Lower leg skin (tissue), 4 donors: ENCODE measurements at regions not wholly inside any gene's neighbourhood (a gene's known extent, or its start where the extent isn't known, plus 50 kb on each side); places are given as distances from the start of the nearest gene placed in this dataset.

ENCODE experiments used
- DNase-seq, 2 donors: peaks; one replicate each; pipeline ENCODE4 v3.0.0-alpha.2; 2019; ENCODE audit warnings: low spot score in 2 of 2
- H3K4me3 ChIP-seq: fragments of 200-600 bp; sonication (generic); 2 replicates; pipeline ENCODE4 v1.5.1; 2017; ENCODE audit warnings: mild to moderate bottlenecking, low read depth; ENCODE audit not compliant: poor library complexity, severe bottlenecking
- POLR2A ChIP-seq, 2 donors: fragments of 450-650 bp; IDR thresholded peaks; one replicate each; pipeline ENCODE4 v1.6.1; 2016 to 2017; ENCODE audit warnings: antibody characterized with exemption in 2 of 2, mild to moderate bottlenecking in 1 of 2, moderate library complexity in 1 of 2
- WGBS, 2 donors: methylation state at CpG; one replicate each; pipeline ENCODE4 v1.1.5; 2018; 5-methylcytosine and 5-hydroxymethylcytosine counted together
- intact Hi-C: fragments of 100-400 bp; cut with DNase I; formaldehyde crosslinking; loops from one replicate; pipeline ENCODE4 v1.15.0; 2023; ENCODE audit warnings: low total_unique reads
- TF ChIP-seq, protein P1 (sequence below), 3 donors: fragments of 450-650 bp; IDR thresholded peaks; one replicate each; pipeline ENCODE4 v1.5.1; 2016; ENCODE audit warnings: antibody characterized with exemption in 3 of 3, mild to moderate bottlenecking in 3 of 3, moderate library complexity in 2 of 3

DNA sequence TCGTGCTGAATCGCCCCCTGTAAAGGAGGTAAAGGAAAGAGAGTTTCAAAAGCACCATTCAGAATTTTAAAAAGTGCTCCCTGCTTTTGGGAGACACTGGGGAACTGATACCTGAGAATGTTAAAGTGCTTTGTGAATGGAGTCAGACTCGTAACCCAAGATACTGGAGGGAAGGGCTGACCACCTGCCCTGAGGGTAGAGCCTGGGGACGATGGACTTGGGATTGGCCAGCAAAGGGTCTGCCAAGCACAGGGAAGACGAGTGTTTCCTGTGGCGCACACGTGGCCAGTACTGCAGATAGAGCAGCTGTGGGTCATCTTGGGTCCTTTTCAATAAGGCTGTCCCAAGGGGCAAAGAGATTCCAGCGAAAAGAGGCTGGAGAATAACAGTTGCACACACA is 1284.1 kb upstream of the AUTS2 start:
- H3K4me3 ChIP-seq: no peak overlapping the region
- intact Hi-C loops: no loop called here
- WGBS, 2 donors: 57 to 59% methylated on average over 8 of the region's 8 CpGs
- no peak for DNase-seq
- no peak for TF ChIP-seq POLR2A (IDR thresholded peaks at IDR 0.05)
- TF ChIP-seq, protein P1, sequence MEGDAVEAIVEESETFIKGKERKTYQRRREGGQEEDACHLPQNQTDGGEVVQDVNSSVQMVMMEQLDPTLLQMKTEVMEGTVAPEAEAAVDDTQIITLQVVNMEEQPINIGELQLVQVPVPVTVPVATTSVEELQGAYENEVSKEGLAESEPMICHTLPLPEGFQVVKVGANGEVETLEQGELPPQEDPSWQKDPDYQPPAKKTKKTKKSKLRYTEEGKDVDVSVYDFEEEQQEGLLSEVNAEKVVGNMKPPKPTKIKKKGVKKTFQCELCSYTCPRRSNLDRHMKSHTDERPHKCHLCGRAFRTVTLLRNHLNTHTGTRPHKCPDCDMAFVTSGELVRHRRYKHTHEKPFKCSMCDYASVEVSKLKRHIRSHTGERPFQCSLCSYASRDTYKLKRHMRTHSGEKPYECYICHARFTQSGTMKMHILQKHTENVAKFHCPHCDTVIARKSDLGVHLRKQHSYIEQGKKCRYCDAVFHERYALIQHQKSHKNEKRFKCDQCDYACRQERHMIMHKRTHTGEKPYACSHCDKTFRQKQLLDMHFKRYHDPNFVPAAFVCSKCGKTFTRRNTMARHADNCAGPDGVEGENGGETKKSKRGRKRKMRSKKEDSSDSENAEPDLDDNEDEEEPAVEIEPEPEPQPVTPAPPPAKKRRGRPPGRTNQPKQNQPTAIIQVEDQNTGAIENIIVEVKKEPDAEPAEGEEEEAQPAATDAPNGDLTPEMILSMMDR (IDR thresholded peaks at IDR 0.05): no peak

DNA sequence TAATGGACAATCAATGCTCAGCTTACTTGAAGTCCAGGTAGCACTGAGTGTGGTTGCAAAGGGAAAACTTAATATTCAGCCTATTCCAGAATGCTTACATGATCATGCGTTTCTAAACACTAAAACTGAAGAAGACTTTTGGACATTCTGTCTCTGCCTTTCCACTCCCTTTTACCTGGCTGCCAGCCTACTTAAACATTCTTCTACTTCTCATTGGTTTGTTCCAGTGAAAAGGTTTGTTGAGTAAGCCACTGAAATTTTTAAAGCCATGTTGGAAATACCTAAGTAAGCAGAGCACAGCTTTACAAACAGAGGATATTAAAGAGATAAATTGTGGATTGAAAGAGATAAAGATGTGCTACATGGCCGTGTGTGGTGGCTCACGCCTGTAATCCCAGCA is 1280.8 kb upstream of the AUTS2 start:
- TF ChIP-seq POLR2A (IDR thresholded peaks at IDR 0.05): no peak
- TF ChIP-seq, protein P1 (IDR thresholded peaks at IDR 0.05): no peak
- no peak for DNase-seq
- intact Hi-C loops: no loop called here
- WGBS, 2 donors: 79 to 82% methylated on average over 3 of the region's 3 CpGs
- no peak overlapping the region for H3K4me3 ChIP-seq

DNA sequence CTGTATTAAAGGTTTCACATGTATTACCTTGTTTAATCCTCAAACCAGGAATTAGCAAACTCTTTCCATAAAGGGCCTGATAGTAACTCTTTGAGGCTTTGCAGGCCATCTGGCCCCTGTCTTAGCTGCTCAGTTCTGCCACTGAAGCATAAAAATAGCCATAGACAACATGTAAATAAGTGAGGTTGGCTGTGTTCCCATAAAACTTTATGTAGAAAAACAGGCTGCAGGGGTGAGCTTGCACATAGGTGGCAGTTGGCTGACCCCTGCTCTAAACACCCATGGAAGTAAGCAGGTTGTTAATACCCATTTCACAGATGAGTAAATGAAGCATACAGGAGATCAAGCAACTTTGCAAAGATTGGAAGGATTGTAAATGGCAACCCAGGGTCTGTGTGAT is 1279.2 kb upstream of the AUTS2 start:
- intact Hi-C loops: no loop called here

DNA sequence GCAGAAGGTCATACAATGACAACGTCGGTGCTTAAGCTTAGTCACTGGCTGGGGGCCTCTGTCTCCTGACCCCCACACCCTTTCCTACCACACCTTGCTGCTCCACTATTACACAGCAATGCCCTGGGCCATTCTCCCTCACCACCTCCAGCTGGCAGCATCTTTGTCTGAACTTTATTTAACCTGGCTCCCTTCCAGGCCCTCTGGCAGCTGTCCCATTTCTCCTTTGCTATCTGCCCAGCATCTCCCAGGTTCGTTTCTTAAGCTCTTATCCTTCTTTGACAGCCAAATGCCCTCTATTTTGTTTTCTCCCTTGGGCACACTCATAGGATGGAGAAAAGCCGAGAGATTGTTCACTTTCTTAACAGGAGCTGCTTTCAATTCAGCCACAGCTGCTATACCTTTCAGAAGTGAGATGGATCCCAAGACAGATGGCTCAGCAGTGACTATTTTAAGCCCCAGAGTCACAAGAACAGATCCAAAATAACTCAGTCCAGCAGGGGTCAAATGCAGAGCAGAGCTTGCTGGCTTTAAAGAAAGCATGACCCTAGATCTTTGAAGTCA is 1277.1 kb upstream of the AUTS2 start:
- no peak for DNase-seq
- intact Hi-C loops: no loop called here
- 11 to 14% methylated on average over 4 of the region's 4 CpGs for WGBS, 2 donors
- H3K4me3 ChIP-seq: no peak overlapping the region
- TF ChIP-seq, protein P1 (IDR thresholded peaks at IDR 0.05): no peak
- TF ChIP-seq POLR2A (IDR thresholded peaks at IDR 0.05): no peak

More for the DNA sequence above, 1279.2 kb upstream of the AUTS2 start:
- no peak overlapping the region for H3K4me3 ChIP-seq
- DNase-seq: no peak
- no peak for TF ChIP-seq POLR2A (IDR thresholded peaks at IDR 0.05)
- TF ChIP-seq, protein P1 (IDR thresholded peaks at IDR 0.05): no peak

DNA sequence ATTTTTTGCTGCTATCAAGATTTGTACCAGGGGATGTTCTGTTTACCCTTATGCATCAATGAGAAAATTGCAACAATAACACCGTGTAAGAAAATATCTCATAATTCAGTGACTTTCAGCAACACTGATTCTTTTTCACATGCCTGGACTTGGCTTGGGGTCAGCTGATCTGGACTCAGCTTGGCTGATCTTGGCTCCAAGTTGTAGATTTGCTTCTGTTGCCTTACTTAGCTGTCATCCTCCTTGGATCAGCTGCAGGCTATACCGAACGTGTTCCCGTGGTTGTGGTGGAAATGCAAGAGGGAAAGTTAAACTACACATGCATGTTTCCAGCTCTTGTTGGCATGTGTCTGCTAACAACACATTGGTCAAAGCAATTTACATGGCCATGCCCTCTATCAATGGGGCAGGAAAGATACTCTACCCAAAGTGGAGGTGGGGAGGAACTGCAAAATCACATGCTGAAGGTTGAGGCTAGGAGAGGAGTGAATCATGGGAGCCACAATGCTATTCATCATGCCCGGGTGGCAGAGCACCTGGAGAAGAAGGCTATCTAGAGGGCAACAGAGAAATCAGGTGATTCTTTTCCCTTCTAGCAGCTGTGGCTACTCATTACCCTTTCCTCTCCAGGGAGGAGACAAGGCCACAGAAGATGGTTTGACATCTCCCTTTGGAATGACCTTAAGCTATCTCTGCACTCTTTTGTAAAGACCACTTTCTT is 1276.3 kb upstream of the AUTS2 start:
- 22 to 24% methylated on average over 5 of the region's 5 CpGs for WGBS, 2 donors
- intact Hi-C loops: no loop called here

More for the DNA sequence above, 1276.3 kb upstream of the AUTS2 start:
- TF ChIP-seq, protein P1 (IDR thresholded peaks at IDR 0.05): no peak
- H3K4me3 ChIP-seq: no peak overlapping the region
- no peak for DNase-seq
